Sigmoid colon (tissue), 3 donors: ENCODE measurements at regions not wholly inside any gene's neighbourhood (a gene's known extent, or its start where the extent isn't known, plus 50 kb on each side); places are given as distances from the start of the nearest gene placed in this dataset.

Experiments
- CTCF ChIP-seq, 4 experiments: fragments of 450-650 bp in 3 of 4; fragments of 200-600 bp in 1 of 4; IDR thresholded peaks; one replicate each; pipeline ENCODE4 v1.5.1; 2016 to 2019; ENCODE audit warnings: antibody characterized with exemption in 4 of 4, mild to moderate bottlenecking in 3 of 4, moderate library complexity in 2 of 4
- POLR2A ChIP-seq, 2 donors: fragments of 450-650 bp; IDR thresholded peaks; one replicate each; pipeline ENCODE4 v1.6.1; 2016; ENCODE audit warnings: antibody characterized with exemption in 2 of 2, mild to moderate bottlenecking in 2 of 2, moderate library complexity in 2 of 2

DNA sequence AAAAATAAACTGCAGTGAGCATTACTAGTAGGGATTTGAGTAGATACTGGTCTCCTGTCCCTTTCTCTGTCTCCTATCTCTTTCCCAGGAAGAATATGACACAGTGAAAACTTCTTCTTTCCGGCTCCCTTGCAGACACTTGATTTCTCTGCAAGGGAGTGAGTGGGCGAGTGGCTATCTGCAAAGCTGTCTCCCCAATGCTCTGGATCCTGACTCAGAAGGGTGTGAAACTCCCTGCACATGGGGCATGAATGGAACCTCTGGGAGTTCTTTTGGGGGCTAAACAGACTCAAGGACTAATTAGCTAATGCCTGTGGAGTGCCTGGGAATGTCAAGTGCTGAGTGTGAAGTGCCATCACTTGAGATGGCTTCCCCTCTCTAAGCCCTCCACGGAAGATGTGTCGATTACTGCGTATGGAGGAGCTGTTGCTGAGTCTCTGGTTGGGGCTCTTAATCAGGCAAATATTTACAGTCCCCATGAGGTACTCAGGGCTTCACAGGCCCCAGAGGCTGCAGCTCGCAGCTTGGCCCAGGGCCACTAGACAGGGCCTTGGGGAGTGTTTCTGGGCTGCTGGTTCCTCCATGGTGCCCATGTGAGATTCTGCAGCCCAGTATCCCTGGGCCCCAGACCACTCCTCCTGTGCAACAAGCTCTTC, 139.8 kb downstream of the RPS24 start:
- TF ChIP-seq POLR2A (IDR thresholded peaks at IDR 0.05) (no peak), CTCF (IDR thresholded peaks at IDR 0.05) (no peak)
